NCI-H1694 (cell line): ENCODE measurements at regions not wholly inside any gene's neighbourhood (a gene's known extent, or its start where the extent isn't known, plus 50 kb on each side); places are given as distances from the start of the nearest gene placed in this dataset.
A peak's percentile ranks its signal among the peaks of the same experiment; 100 is the strongest.

Experiments used
- DNase-seq: peaks from one replicate; lab custom pipeline; 2025; lab: John Stamatoyannopoulos, UW

GRCh38 chr16:56090076-56090475, 101.2 kb upstream of the GNAO1 start:
- DNase-seq = no peak

- DNase-seq = no peak
Observed at GRCh38 chr16:56087626-56088025, 103.7 kb upstream of the GNAO1 start.

- no peak for DNase-seq
Observed at GRCh38 chr16:56081371-56081770, 109.9 kb upstream of the GNAO1 start.

DNA sequence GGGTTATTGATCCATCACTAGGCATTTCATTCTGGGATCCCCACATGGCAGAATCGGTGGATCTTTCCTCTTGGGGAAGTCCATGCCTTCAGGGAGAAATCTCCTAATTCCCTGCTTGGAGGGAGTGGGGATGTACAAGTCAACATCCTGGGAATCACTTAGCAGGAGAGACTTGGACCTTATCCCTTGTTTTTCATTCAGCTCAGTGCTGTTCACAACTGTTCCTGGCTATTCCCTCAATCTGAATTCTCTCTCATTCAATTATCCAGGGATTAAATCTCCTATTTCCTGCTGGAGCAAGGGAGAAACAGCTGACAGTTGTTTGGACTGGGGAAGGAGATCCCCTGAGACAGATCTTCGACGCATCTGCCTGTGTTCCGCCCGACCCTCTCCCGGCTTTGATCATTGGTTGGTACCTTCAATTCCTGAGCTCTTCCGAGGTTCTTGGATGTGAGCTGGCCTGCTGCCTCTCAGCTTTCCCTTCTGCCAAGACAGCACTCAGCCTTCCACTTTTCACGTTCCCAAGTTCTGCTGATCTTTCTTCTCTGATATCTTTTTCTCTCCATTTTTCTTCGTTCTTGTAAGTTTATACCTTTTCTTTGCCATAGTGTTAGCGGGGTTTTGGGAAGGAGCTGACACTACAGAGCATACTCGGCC, 115.4 kb upstream of the GNAO1 start:
- no peak for DNase-seq

DNA sequence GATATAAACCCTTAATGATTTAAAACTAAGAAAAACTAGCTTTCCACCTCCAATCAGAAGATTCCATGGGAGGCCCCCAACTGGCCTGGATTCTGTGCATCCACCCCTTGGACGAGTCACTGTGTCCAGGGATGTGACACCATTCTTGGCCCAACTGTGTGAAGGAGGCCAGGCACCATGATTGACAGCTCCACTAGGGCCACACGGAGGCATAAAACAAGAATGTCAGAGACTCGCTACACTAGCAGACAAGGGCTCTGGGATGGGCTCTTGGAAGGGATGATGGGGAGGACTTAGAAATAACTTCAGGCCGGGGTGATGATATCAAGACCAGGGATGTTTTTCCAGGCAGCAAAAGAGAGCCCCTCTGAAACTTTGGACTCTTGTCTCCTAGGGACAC, 117.8 kb upstream of the GNAO1 start:
- DNase-seq = no peak

DNA sequence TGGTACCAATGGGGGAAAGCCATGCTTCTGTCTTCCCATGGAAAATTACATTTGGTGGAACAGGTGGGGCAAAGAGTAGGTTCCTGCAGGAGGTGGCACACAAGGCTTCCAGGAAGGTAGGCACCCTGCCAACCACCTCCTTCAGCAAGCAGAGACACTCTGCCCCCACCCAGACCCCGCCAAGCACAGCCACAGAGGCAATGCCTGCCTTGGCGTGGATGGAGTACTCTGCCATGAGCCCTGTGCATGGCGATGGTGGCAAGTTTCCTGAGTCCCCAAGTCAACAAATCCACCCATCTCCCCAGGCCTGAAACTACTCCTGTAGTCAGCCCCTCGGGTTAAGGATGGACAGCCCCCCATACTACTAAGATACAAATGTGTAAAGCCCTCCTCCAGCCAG, 119.2 kb upstream of the GNAO1 start:
- no peak for DNase-seq

GRCh38 chr16:56068816-56069215, 122.5 kb upstream of the GNAO1 start:
- DNase-seq = no peak

DNA sequence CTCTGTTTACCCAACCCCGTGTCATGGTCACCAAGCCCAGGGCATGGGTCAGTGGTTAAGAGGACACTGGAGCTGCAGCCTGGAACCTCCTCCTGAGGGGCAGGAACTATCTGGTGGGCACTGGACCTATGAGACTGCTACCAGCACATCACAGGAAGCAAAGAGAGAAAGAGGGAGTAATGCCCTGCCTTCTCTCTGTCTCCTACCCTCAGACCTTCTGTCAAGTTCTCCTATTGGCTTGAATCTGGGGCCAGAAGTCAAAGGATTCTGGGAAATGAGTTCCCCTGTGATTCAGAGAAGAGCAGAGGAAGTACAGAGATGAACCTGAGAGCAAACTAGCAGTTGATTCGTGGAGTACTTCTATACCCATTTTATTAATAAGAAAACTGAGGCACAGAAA, 123.0 kb upstream of the GNAO1 start:
- DNase-seq = no peak

DNA sequence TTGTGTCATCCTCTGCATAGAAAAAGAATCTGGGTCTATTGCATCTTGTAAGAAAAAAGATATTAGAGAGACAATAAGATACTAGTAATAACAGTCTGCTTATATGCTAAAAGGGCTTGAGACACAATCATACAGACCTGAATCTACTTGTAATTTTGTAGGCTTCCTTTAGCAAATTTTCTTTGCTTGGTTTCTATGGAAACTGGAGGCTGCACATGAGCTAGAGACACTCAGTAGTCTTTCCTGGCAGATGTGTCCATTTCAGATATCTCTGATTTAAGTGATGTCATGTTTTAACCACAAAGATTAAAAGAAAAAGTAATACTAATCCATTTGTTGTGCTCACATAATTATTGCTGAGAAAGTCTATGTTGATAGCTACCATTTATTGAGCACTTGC, 123.9 kb upstream of the GNAO1 start:
- no peak for DNase-seq

- no peak for DNase-seq
Observed at GRCh38 chr16:56066617-56067016, 124.7 kb upstream of the GNAO1 start.

GRCh38 chr16:56063111-56063510, 128.2 kb upstream of the GNAO1 start:
- no peak for DNase-seq

DNA sequence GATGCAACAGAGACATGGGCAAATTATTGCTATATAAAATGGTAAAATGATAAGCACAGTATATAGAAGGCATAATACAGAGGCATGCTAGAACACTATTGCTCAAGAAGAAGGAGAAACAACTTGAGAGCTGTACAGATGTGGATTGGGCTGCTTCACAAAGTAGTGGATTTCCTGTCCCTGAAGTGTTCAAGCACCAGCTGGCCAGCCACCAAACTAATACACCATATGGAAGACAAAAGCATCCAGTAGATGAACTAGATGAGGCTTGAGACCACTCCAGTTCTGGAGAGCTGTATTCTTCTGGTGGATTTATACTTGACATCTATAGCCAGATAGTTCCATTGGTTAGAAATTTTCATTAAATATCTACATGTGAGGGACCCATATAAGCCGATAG, 134.1 kb upstream of the GNAO1 start:
- DNase-seq = no peak

DNA sequence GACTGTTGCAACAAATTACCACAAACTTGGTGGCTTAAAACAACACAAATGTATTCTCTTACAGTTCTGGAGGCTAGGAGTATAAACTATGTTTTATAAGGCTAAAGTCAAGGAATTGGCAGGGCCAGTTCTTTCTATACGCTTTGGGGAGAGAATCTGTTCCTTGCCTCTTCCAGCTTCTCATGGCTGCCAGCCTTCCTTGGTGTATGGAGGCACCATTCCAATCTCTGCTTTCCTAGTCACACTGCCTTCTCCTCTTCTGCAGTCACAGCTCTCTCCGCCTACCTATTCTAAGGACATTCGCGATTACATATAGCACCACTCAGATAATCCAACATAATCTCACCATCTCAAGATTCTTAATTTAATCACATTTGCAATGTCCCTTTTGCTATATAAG, 140.4 kb upstream of the GNAO1 start:
- DNase-seq = no peak

GRCh38 chr16:56048425-56049105, 142.7 kb upstream of the GNAO1 start:
- no peak for DNase-seq

DNA sequence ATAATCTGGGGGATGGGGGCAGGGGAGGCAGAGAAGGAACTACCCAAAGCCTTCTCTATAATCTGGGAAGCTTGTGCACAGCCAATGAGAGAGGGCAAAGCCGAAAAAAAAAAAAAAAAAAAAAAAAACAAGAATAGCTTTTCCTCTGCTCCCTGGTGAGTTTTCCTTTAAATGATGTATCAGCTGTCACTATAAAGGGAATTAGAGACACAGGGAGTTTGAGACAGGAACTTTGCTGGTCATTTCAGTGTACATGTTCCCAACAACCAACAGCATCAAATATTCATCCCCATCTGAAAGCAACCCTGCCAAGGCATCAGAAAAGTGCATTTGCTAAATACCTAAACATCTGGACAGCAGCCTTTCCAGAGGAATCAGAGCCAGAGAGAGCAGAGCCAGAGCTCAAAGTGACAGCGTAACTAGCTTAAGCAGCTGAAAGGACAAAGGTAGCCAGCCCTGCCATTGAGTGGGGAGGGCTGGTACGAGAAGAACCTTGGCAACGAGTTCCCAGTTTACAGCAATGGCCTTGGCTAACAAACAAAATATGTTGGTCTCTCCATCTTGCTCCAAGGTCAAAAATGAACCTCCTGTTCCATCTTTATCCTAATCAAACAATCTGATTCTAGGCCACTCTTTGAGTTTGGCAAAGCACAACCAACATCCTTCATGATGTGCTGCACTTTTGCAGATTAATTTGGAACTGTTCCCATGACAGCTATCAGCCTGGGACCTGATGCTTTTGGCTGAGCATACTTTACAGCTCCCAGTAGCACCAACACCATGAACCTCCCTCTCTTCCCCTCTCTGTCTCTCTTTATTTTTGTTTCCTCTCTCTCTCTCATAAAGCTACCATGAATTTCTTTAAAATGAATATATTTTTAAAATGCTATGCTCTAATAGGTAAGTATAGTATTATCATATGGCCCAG, 143.7 kb upstream of the GNAO1 start:
- DNase-seq = no peak

DNA sequence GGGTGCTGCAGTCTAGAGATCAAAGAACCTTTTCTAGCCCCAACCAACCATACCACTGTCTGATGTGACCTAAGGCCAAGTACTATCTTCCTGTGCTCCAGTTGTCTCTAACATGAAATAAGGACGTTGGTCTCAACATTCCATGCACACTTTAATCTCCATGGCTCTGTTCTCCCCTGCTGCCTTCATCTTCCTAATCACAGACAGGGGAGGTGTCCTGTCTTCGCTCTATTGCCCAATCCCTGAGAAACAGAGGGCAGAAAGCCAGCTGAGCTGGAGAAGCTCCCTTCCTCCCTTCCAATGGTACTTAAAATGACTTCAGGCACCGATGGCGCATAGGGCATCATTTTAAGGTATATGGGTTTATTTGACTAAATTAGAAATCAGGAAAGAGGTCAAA, 148.9 kb upstream of the GNAO1 start:
- no peak for DNase-seq

DNA sequence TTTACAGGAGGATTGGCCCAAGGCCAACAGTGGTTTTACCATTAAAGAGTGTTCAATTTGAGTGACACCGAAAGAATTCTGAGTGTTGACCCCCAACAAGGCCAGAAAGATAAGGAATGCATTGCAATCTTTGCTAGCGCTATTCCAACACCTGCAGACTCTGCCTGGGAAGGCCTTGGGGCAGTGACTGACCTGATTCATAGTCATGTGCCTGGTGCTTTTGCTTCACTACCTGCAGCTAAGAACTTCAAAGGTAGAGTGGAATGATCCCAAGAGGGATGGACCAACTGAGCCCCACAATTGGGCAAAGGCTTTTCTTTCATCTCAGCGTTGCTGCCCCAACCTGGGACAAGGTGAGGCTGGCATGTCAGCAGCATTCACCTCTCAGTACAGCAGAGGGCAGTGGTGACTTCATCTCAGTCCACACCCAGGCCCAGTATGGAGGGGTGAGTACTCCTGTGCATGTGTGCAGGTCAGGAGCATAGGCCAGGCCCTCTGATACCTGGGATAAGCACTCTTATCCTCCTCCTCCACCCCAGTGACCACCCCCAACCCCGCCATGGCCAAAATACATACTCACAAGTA, 149.6 kb upstream of the GNAO1 start:
- peak; percentile 26 for DNase-seq

- DNase-seq = no peak
Observed at GRCh38 chr16:56038564-56039098, 152.7 kb upstream of the GNAO1 start.

- DNase-seq = no peak
Observed at GRCh38 chr16:56032072-56032471, 156.9 kb upstream of the CES5A start.

DNA sequence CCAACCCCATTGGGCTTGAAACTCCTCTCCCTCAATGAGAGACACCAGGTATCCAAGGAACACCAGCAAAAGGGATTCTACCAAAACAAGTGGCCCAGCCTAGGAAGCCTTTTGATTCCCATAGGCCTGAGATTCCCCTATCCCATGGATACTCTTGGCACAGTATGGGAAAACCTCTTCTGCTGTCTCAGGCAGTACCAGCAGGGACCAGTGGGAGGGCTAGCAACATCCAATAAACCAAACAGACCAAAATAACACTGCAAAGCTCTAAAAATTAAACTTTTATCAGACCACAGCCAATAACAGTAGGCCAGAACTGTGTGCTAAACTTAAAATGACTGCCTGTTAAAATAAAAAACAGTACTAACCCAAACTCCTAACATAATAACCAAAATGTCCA, 153.9 kb upstream of the CES5A start:
- DNase-seq = no peak

DNA sequence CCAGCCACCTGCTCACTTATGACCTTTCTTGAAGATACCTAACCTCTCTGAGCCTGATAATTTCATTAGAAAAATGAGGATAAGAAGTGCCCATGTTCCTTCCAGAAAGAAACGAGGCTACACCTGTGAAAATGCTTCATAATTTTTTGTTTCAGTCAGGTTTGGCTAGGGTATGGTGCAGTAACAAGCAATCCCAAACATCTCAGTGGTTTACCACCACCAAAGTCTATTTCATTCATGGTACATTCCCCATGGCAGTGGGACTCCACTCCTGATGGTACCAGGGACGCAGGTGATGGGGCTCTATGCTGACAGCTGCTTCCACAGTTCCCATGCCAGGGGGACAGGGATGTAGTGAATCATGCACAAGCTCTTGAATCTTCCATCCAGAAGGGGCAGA, 147.6 kb upstream of the CES5A start:
- no peak for DNase-seq

DNA sequence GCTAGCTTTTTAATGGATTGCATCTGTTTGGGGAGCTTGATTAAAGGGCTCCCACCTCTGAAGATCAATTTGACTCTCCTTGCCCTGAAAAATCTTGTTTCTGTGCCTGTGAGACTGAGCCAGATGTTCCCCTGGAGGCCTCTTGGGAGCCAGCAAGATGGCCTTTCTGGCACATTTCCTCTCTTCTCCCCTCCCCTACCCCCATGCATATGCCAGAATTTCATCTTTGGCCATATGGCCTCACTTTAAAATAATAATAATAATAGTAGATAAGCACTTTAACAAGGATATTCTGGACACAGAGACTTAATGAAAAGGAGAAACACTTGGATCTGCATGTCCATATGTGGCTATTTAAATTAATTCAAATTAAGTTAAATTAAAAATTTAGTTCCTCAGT, 144.1 kb upstream of the CES5A start:
- peak; percentile 74 for DNase-seq
